ENCODE measurements at regions not wholly inside any gene's neighbourhood (a gene's known extent, or its start where the extent isn't known, plus 50 kb on each side); places are given as distances from the start of the nearest gene placed in this dataset.

GRCh38 chr16:54409982-54410381 is 123.4 kb upstream of the IRX3 start:
- TF ChIP-seq CTCF (IDR thresholded peaks at IDR 0.05), result no peak
- Mint-ChIP-seq H3K36me3 (ENCODE audit: low read depth) (no peaks in the 10 kb centered on the region), H3K27me3 (peaks cover 6% of the 10 kb centered on the region), H3K4me1 (ENCODE audit: low read depth) (no peaks in the 10 kb centered on the region), H3K27ac (no peak overlapping the region), H3K9me3 (no peaks in the 10 kb centered on the region), H3K4me3 (no peak overlapping the region)
- CTCF ChIA-PET, result no interaction called here
- ATAC-seq (no peak), DNase-seq (no peak)
- POLR2A ChIA-PET, result no interaction called here
- intact Hi-C loops (cut with micrococcal nuclease), result no loop called here

DNA sequence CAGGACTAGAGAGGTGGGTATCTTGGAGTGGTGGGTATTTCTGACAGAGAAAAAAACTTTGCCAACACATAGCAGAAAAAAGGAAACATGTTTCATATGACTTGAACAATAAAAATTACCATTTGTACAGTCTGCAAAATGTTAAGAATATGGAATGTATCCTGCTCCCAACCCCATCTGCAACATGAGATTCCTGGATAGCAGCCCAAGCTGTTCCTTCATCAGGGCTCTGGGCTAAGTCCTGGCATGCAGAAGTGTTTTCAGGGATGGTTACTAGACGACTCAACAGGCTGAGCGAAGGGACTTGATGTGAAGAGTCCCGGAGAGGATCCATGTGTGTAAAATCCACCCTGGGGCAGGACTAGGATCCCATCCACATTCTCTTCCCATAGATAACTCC is 121.0 kb upstream of the IRX3 start:
- H3K27ac Mint-ChIP-seq, result no peak overlapping the region
- no peaks in the 10 kb centered on the region for H3K4me1 Mint-ChIP-seq (ENCODE audit: low read depth)
- no peak overlapping the region for H3K4me3 Mint-ChIP-seq
- H3K27me3 Mint-ChIP-seq, result peaks cover 3% of the 10 kb centered on the region
- ChIA-PET POLR2A (no interaction called here), CTCF (no interaction called here)
- intact Hi-C loops (cut with micrococcal nuclease), result no loop called here
- no peak for TF ChIP-seq CTCF (IDR thresholded peaks at IDR 0.05)
- H3K9me3 Mint-ChIP-seq, result no peaks in the 10 kb centered on the region
- ATAC-seq (no peak), DNase-seq (no peak)
- H3K36me3 Mint-ChIP-seq (ENCODE audit: low read depth), result no peaks in the 10 kb centered on the region

DNA sequence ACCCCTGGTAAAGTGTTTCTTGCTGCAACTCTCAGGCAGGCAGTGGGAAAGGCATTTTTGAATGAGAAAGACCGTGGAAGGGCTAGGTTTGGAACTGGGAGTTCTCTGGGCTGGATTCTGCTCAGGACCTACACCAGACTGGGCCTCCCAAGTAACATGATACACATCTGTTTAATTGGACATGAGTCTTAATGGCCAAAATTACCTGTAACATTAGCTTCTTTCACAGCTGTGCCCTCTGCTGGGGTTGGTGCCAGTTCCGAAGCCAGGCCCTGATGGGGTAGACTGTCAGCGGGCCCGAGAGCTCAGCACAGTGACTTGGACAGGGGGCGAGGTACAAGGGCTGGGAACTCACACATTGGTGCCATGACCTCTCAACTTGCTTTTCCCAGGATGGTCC is 118.9 kb upstream of the IRX3 start:
- intact Hi-C loops (cut with micrococcal nuclease), result no loop called here
- TF ChIP-seq CTCF (IDR thresholded peaks at IDR 0.05), result no peak
- DNase-seq (no peak), ATAC-seq (no peak)
- Mint-ChIP-seq H3K27me3 (peaks cover 3% of the 10 kb centered on the region), H3K4me1 (ENCODE audit: low read depth) (no peaks in the 10 kb centered on the region), H3K9me3 (no peaks in the 10 kb centered on the region), H3K4me3 (no peak overlapping the region), H3K27ac (no peak overlapping the region), H3K36me3 (ENCODE audit: low read depth) (no peaks in the 10 kb centered on the region)
- POLR2A ChIA-PET, result no interaction called here
- CTCF ChIA-PET, result no interaction called here

GRCh38 chr16:54403580-54403979 is 117.0 kb upstream of the IRX3 start:
- ATAC-seq (no peak), DNase-seq (no peak)
- Mint-ChIP-seq H3K27ac (no peak overlapping the region), H3K9me3 (no peaks in the 10 kb centered on the region), H3K27me3 (peaks cover 3% of the 10 kb centered on the region), H3K4me1 (ENCODE audit: low read depth) (no peaks in the 10 kb centered on the region), H3K36me3 (ENCODE audit: low read depth) (no peaks in the 10 kb centered on the region), H3K4me3 (no peak overlapping the region)
- TF ChIP-seq CTCF (IDR thresholded peaks at IDR 0.05), result no peak
- ChIA-PET POLR2A (no interaction called here), CTCF (no interaction called here)
- intact Hi-C loops (cut with micrococcal nuclease), result no loop called here

- no peak overlapping the region for H3K4me3 Mint-ChIP-seq
- no peaks in the 10 kb centered on the region for H3K9me3 Mint-ChIP-seq
- H3K4me1 Mint-ChIP-seq (ENCODE audit: low read depth), result no peaks in the 10 kb centered on the region
- no peaks in the 10 kb centered on the region for H3K27me3 Mint-ChIP-seq
- ChIA-PET POLR2A (no interaction called here), CTCF (no interaction called here)
- no peaks in the 10 kb centered on the region for H3K36me3 Mint-ChIP-seq (ENCODE audit: low read depth)
- intact Hi-C loops (cut with micrococcal nuclease), result no loop called here
- DNase-seq (no peak), ATAC-seq (no peak)
- TF ChIP-seq CTCF (IDR thresholded peaks at IDR 0.05), result no peak
- H3K27ac Mint-ChIP-seq, result no peak overlapping the region
Observed at GRCh38 chr16:54402873-54403272, 116.3 kb upstream of the IRX3 start.
